HG03460 (cell line): ENCODE measurements at regions not wholly inside any gene's neighbourhood (a gene's known extent, or its start where the extent isn't known, plus 50 kb on each side); places are given as distances from the start of the nearest gene placed in this dataset.

ENCODE experiments used
- ATAC-seq: cut with Tn5 transposase; IDR thresholded peaks from one replicate; pipeline ENCODE4 v1.9.1; 2021; ENCODE audit not compliant: unreplicated experiment

GRCh38 chr20:54361475-54361874, 113.9 kb upstream of the DOK5 start:
- no peak for ATAC-seq

- no peak for ATAC-seq
Measured at GRCh38 chr20:54362283-54362682, 113.1 kb upstream of the DOK5 start.

- no peak for ATAC-seq
Measured at GRCh38 chr20:54364365-54364764, 111.0 kb upstream of the DOK5 start.

- ATAC-seq = no peak
Measured at GRCh38 chr20:54364919-54365318, 110.5 kb upstream of the DOK5 start.

GRCh38 chr20:54366669-54367344, 108.6 kb upstream of the DOK5 start:
- ATAC-seq = no peak

GRCh38 chr20:54368570-54368969, 106.8 kb upstream of the DOK5 start:
- no peak for ATAC-seq

- ATAC-seq = no peak
Measured at GRCh38 chr20:54372313-54372712, 103.1 kb upstream of the DOK5 start.

- no peak for ATAC-seq
Measured at GRCh38 chr20:54377992-54378773, 97.2 kb upstream of the DOK5 start.

- ATAC-seq = no peak
Measured at GRCh38 chr20:54379893-54380584, 95.4 kb upstream of the DOK5 start.

- ATAC-seq = no peak
Measured at GRCh38 chr20:54382419-54382818, 93.0 kb upstream of the DOK5 start.

- no peak for ATAC-seq
Measured at GRCh38 chr20:54385746-54386145, 89.6 kb upstream of the DOK5 start.

GRCh38 chr20:54389596-54390280, 85.7 kb upstream of the DOK5 start:
- no peak for ATAC-seq

- ATAC-seq = no peak
Measured at GRCh38 chr20:54397292-54398140, 77.9 kb upstream of the DOK5 start.

- no peak for ATAC-seq
Measured at GRCh38 chr20:54398814-54399213, 76.6 kb upstream of the DOK5 start.

GRCh38 chr20:54405540-54405939, 69.9 kb upstream of the DOK5 start:
- no peak for ATAC-seq

GRCh38 chr20:54407459-54407858, 67.9 kb upstream of the DOK5 start:
- ATAC-seq = no peak

- no peak for ATAC-seq
Measured at GRCh38 chr20:54415967-54416366, 59.4 kb upstream of the DOK5 start.

GRCh38 chr20:54416770-54417169, 58.6 kb upstream of the DOK5 start:
- ATAC-seq = no peak

- no peak for ATAC-seq
Measured at GRCh38 chr20:54419531-54419930, 55.9 kb upstream of the DOK5 start.
